H1 (cell line): ENCODE measurements at regions not wholly inside any gene's neighbourhood (a gene's known extent, or its start where the extent isn't known, plus 50 kb on each side); places are given as distances from the start of the nearest gene placed in this dataset.

Experiments
- CTCF ChIA-PET: fragments of 300-600 bp; sonication (Branson Sonifier 250); formaldehyde crosslinking; loops from one replicate; lab custom pipeline; 2021; ENCODE audit not compliant: partially characterized antibody; lab: Charles Lee
- POLR2A ChIA-PET: fragments of 300-600 bp; sonication (Branson Sonifier 250); formaldehyde crosslinking; loops from one replicate; lab custom pipeline; 2021; ENCODE audit warnings: inconsistent platforms; ENCODE audit not compliant: partially characterized antibody; lab: Charles Lee
- DNase-seq, 2 experiments: peaks; one replicate each; pipeline versions ENCODE4 v3.0.0 to v3.0.0-alpha.2; 2010 to 2022; ENCODE audit warnings: low spot score in 2 of 2, low read depth in 1 of 2, mixed read lengths in 1 of 2
- FAIRE-seq: peaks from 2 replicates; lab custom pipeline; 2011; peaks lifted over from hg19 to GRCh38; lab: Jason Lieb, UNC
- H2AFZ ChIP-seq: 2 replicates; pipeline ENCODE4 v1.8.1; 2012; ENCODE audit warnings: low read length, inconsistent platforms
- H2AK5ac ChIP-seq: 2 replicates; pipeline ENCODE4 v1.6.1; 2013; ENCODE audit warnings: low read depth, low read length
- H2BK120ac ChIP-seq: replicated peaks from 2 replicates; pipeline ENCODE3; 2013; ENCODE audit warnings: low read depth, low read length, inconsistent platforms
- H2BK12ac ChIP-seq: 2 replicates; pipeline ENCODE4 v1.6.1; 2013; ENCODE audit warnings: low read depth, low read length
- H2BK15ac ChIP-seq: 2 replicates; pipeline ENCODE4 v1.6.1; 2013; ENCODE audit warnings: low read length
- H2BK20ac ChIP-seq: 2 replicates; pipeline ENCODE4 v1.6.1; 2013; ENCODE audit warnings: low read length
- H2BK5ac ChIP-seq: 2 replicates; pipeline ENCODE4 v1.6.1; 2013; ENCODE audit warnings: low read depth, low read length
- H3K14ac ChIP-seq: 2 replicates; pipeline ENCODE4 v1.6.1; 2013; ENCODE audit warnings: inconsistent platforms; ENCODE audit not compliant: insufficient read length
- H3K18ac ChIP-seq: 2 replicates; pipeline ENCODE4 v1.6.1; 2013; ENCODE audit warnings: low read length; ENCODE audit errors: extremely low read depth
- H3K23ac ChIP-seq: 2 replicates; pipeline ENCODE4 v1.6.1; 2013; ENCODE audit warnings: inconsistent platforms; ENCODE audit not compliant: insufficient read length
- H3K23me2 ChIP-seq: 2 replicates; pipeline ENCODE4 v1.6.1; 2013; ENCODE audit warnings: low read depth, low read length
- H3K27ac ChIP-seq: 2 replicates; pipeline ENCODE4 v1.6.1; 2011; ENCODE audit warnings: low read depth, low read length, inconsistent platforms
- H3K27me3 ChIP-seq, 4 experiments: replicated peaks in 1 of 4; 1 replicate in 1 of 4; 2 replicates in 3 of 4; pipeline versions ENCODE4 v1.6.1 to v1.8.1; 2011 to 2013; ENCODE audit warnings: low read length in 3 of 4, mild to moderate bottlenecking in 3 of 4, inconsistent platforms in 2 of 4, mixed read lengths in 2 of 4, moderate library complexity in 1 of 4; ENCODE audit not compliant: control insufficient read depth in 3 of 4, insufficient read depth in 3 of 4; ENCODE audit errors: extremely low read depth in 1 of 4
- H3K36me3 ChIP-seq, 4 experiments: 2 replicates each; pipeline versions ENCODE4 v1.6.1 to v1.8.1; 2011 to 2013; ENCODE audit warnings: mild to moderate bottlenecking in 4 of 4, low read length in 3 of 4, moderate library complexity in 2 of 4, control low read depth in 1 of 4, inconsistent platforms in 1 of 4; ENCODE audit not compliant: insufficient read depth in 4 of 4, control insufficient read depth in 2 of 4
- H3K4ac ChIP-seq: replicated peaks from 2 replicates; pipeline ENCODE3; 2013; ENCODE audit warnings: low read length, low read depth, mixed read lengths, inconsistent platforms; ENCODE audit not compliant: insufficient read length
- H3K4me1 ChIP-seq, 4 experiments: replicated peaks in 1 of 4; 1 replicate in 1 of 4; 2 replicates in 3 of 4; pipeline versions ENCODE4 v1.6.1 to v1.8.1; 2011 to 2013; ENCODE audit warnings: low read length in 3 of 4, inconsistent platforms in 2 of 4, mixed read lengths in 1 of 4; ENCODE audit not compliant: insufficient read depth in 4 of 4, control insufficient read depth in 3 of 4
- H3K4me2 ChIP-seq, 2 experiments: 2 replicates each; pipeline versions ENCODE4 v1.6.1 to v1.8.1; 2011 to 2013; ENCODE audit warnings: low read depth in 2 of 2, low read length in 2 of 2, control low read depth in 1 of 2, inconsistent platforms in 1 of 2, mild to moderate bottlenecking in 1 of 2; ENCODE audit not compliant: insufficient read depth in 1 of 2
- H3K4me3 ChIP-seq, 4 experiments: fragments of 200-600, 300-600 bp in 1 of 4; sonication (generic), shearing (Covaris generic), sonication (Bioruptor Twin) in 1 of 4; 2 replicates each; pipeline versions ENCODE4 v1.5.1 to v1.8.1; 2011 to 2016; ENCODE audit warnings: low read length in 4 of 4, low read depth in 3 of 4, control low read depth in 2 of 4, inconsistent platforms in 2 of 4, mild to moderate bottlenecking in 2 of 4, mixed read lengths in 1 of 4, moderate library complexity in 1 of 4; ENCODE audit not compliant: insufficient read depth in 2 of 4; ENCODE audit errors: extremely low read depth in 1 of 4
- H3K56ac ChIP-seq: replicated peaks from 2 replicates; pipeline ENCODE3; 2013; ENCODE audit warnings: low read depth, mild to moderate bottlenecking, mixed read lengths, low read length, inconsistent platforms; ENCODE audit not compliant: insufficient read length
- H3K79me1 ChIP-seq: 2 replicates; pipeline ENCODE4 v1.6.1; 2013; ENCODE audit warnings: low read depth, low read length, control low read depth
- H3K79me2 ChIP-seq, 2 experiments: 2 replicates each; pipeline versions ENCODE4 v1.6.1 to v1.8.1; 2012 to 2013; ENCODE audit warnings: low read length in 2 of 2, mild to moderate bottlenecking in 2 of 2, inconsistent platforms in 1 of 2; ENCODE audit not compliant: insufficient read depth in 2 of 2, control insufficient read depth in 1 of 2
- H3K9ac ChIP-seq, 4 experiments: replicated peaks in 1 of 4; 1 replicate in 1 of 4; 2 replicates in 3 of 4; pipeline versions ENCODE4 v1.6.1 to v1.8.1; 2011 to 2013; ENCODE audit warnings: low read depth in 3 of 4, low read length in 3 of 4, control low read depth in 2 of 4, mild to moderate bottlenecking in 2 of 4, moderate library complexity in 2 of 4, inconsistent platforms in 1 of 4; ENCODE audit errors: extremely low read depth in 1 of 4
- H3K9me3 ChIP-seq, 2 experiments: 2 replicates each; pipeline versions ENCODE4 v1.6.1 to v1.8.1; 2012 to 2013; ENCODE audit warnings: mild to moderate bottlenecking in 2 of 2, moderate library complexity in 2 of 2, control low read depth in 1 of 2, inconsistent platforms in 1 of 2, low read depth in 1 of 2, low read length in 1 of 2, mixed read lengths in 1 of 2; ENCODE audit not compliant: insufficient read depth in 2 of 2
- H4K20me1 ChIP-seq, 2 experiments: replicated peaks in 1 of 2; 2 replicates each; pipeline versions ENCODE3 to v1.8.1; 2011 to 2013; ENCODE audit warnings: inconsistent platforms in 2 of 2, low read length in 2 of 2, mild to moderate bottlenecking in 1 of 2; ENCODE audit not compliant: insufficient read depth in 2 of 2, control insufficient read depth in 1 of 2
- H4K5ac ChIP-seq: 2 replicates; pipeline ENCODE4 v1.6.1; 2013; ENCODE audit warnings: low read length, low read depth, mixed read lengths, inconsistent platforms; ENCODE audit not compliant: insufficient read length
- H4K8ac ChIP-seq: 2 replicates; pipeline ENCODE4 v1.8.0; 2013; ENCODE audit warnings: mild to moderate bottlenecking, moderate library complexity, low read length, inconsistent platforms; ENCODE audit not compliant: insufficient read depth; ENCODE audit errors: extremely low read depth
- H4K91ac ChIP-seq: replicated peaks from 2 replicates; pipeline ENCODE3; 2013; ENCODE audit warnings: low read length, mixed read lengths, inconsistent platforms; ENCODE audit not compliant: insufficient read length
- ASH2L ChIP-seq: fragments of 200-600, 300-600 bp; sonication (generic); IDR thresholded peaks from one replicate; pipeline ENCODE4 v1.7.1; 2017; ENCODE audit warnings: low read length
- JUND ChIP-seq: IDR thresholded peaks from 2 replicates; pipeline ENCODE4 v1.6.1; 2011; ENCODE audit warnings: mild to moderate bottlenecking, improper control_type of control experiment, low read length
- WGBS, 2 experiments: shearing (Covaris generic) in 1 of 2; methylation state at CpG; one replicate each; pipeline versions ENCODE4 v1.1.6 to v1.1.7; 2013 to 2015; ENCODE audit warnings: low lambda C conversion rate in 2 of 2, mixed read lengths in 2 of 2, inconsistent platforms in 1 of 2, low coverage in 1 of 2, missing lambda C conversion rate in 1 of 2; ENCODE audit not compliant: insufficient replicate concordance in 2 of 2, insufficient coverage in 1 of 2, insufficient read length in 1 of 2; ENCODE audit errors: extremely low coverage in 1 of 2, missing lambda C conversion rate in 1 of 2; 5-methylcytosine and 5-hydroxymethylcytosine counted together

DNA sequence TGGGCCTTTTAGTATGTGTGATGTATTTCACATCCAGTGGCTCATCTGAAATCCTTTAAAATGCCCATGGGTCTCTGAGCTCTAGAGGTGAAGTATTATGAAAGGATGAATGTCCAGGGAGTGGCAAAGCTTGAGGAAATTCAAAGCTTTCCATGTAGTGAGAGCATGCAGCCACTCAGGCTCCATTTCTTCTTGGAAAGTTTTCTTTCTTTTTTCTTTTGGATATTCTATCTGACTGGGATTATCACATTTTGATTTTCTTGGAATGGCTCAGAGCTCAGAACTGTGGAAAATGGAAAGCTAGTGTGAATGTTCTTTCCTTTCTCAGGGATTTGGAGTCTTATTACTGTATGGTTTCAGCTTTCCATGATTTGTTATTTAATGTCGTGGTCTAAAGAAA, 397.4 kb downstream of the CD109 start:
- Histone ChIP-seq H2BK15ac (no peak overlapping the region), H2BK12ac (no peak overlapping the region), H3K27ac (no peak overlapping the region), H2BK120ac (no peak overlapping the region), H3K4me2 (no peak overlapping the region), H2BK20ac (no peak overlapping the region), H4K20me1 (no peaks in the 10 kb centered on the region), H3K79me1 (no peaks in the 10 kb centered on the region), H3K56ac (no peak overlapping the region), H3K4me1 (no peaks in the 10 kb centered on the region), H3K9ac (no peak overlapping the region; a peak in 1 of 7 replicates), H3K27me3 (no peaks in the 10 kb centered on the region), H3K4me3 (no peak overlapping the region), H3K23ac (no peak overlapping the region), H2AFZ (no peak overlapping the region), H4K5ac (no peak overlapping the region), H3K23me2 (no peaks in the 10 kb centered on the region), H3K9me3 (no peaks in the 10 kb centered on the region), H3K36me3 (no peaks in the 10 kb centered on the region), H3K18ac (no peak overlapping the region), H3K4ac (no peak overlapping the region), H4K91ac (no peak overlapping the region), H3K14ac (no peak overlapping the region), H3K79me2 (no peaks in the 10 kb centered on the region), H2AK5ac (no peak overlapping the region), H2BK5ac (no peak overlapping the region), H4K8ac (no peak overlapping the region)
- no peak for TF ChIP-seq JUND
- no peak for TF ChIP-seq ASH2L
- ChIA-PET POLR2A (no interaction called here), CTCF (interaction anchor here (0.7 to 4.6 kb wide), 15 partner anchors 9 to 1109 kb away, joined by 3 to 24 read pairs (median 3); no protein-coding TSS in a partner anchor)
- no peak for DNase-seq
- WGBS, 2 experiments = 75% methylated on average over 1 of the region's 1 CpG; no CpG with 5 or more reads in 1 of the 2 experiments
- FAIRE-seq = no peak
